K562 (cell line): ENCODE measurements at regions not wholly inside any gene's neighbourhood (a gene's known extent, or its start where the extent isn't known, plus 50 kb on each side); places are given as distances from the start of the nearest gene placed in this dataset.

Experiments
- ATAC-seq: fragments of 200-7000 bp; cut with Tn5 transposase; 3 replicates; pipeline ENCODE4 v1.9.1; 2020; ENCODE audit warnings: moderate library complexity
- BruUV-seq: library from RNA; stranded (reverse); fragments of 400-500 nt; replicated peaks from 2 replicates; lab custom pipeline; 2021; lab: Mats Ljungman, UMichigan
- CTCF ChIA-PET: fragments of 300-600 bp; formaldehyde crosslinking; extraction: SDS; loops from one replicate; lab custom pipeline; 2021; ENCODE audit warnings: low intra/inter-chr PET ratio; lab: Yijun Ruan, JAX
- POLR2A ChIA-PET: fragments of 300-600, 350-650 bp; sonication (Branson Sonifier 250); formaldehyde crosslinking; extraction: SDS; loops from one replicate; lab custom pipeline; 2021; ENCODE audit warnings: antibody characterized with exemption, inconsistent platforms; lab: Yijun Ruan, JAX
- DNase-seq, 4 experiments: peaks; one replicate each; pipeline versions ENCODE4 v3.0.0 to v3.0.0-alpha.2; 2011 to 2018; ENCODE audit warnings: low spot score in 3 of 4, mixed read lengths in 3 of 4; ENCODE audit errors: extremely low read depth in 1 of 4
- FAIRE-seq: peaks from 2 replicates; lab custom pipeline; 2011; peaks lifted over from hg19 to GRCh38; lab: Jason Lieb, UNC
- H2AFZ ChIP-seq: 2 replicates; pipeline ENCODE4 v1.6.0; 2011; ENCODE audit warnings: low read depth, low read length, control low read depth, inconsistent platforms
- H3K27ac ChIP-seq: fragments of 200-600 bp; 3 replicates; pipeline ENCODE4 v1.8.0; 2011; ENCODE audit warnings: low read depth, mild to moderate bottlenecking, control low read depth, inconsistent platforms, low read length, moderate library complexity, mixed read lengths; ENCODE audit errors: extremely low read depth
- H3K27me3 ChIP-seq, 2 experiments: fragments of 300-600 bp in 1 of 2; 2 replicates in 1 of 2; 3 replicates in 1 of 2; pipeline versions ENCODE4 v1.6.0 to v1.8.0; 2011; ENCODE audit warnings: inconsistent platforms in 2 of 2, low read length in 2 of 2, mild to moderate bottlenecking in 1 of 2, mixed read lengths in 1 of 2, moderate library complexity in 1 of 2; ENCODE audit not compliant: control insufficient read depth in 2 of 2, insufficient read depth in 2 of 2
- H3K36me3 ChIP-seq: fragments of 300-600 bp; 3 replicates; pipeline ENCODE4 v1.8.0; 2011; ENCODE audit warnings: mild to moderate bottlenecking, low read length, inconsistent platforms; ENCODE audit not compliant: control insufficient read depth, insufficient read depth
- H3K4me1 ChIP-seq, 2 experiments: fragments of 200-600 bp in 1 of 2; replicated peaks in 1 of 2; 2 replicates in 1 of 2; 3 replicates in 1 of 2; pipeline versions ENCODE4 v1.5.1 to v1.8.0; 2011; ENCODE audit warnings: inconsistent platforms in 2 of 2, low read length in 2 of 2, mild to moderate bottlenecking in 1 of 2, mixed read lengths in 1 of 2, moderate library complexity in 1 of 2; ENCODE audit not compliant: control insufficient read depth in 2 of 2, insufficient read depth in 2 of 2
- H3K4me2 ChIP-seq: 2 replicates; pipeline ENCODE4 v1.6.1; 2011; ENCODE audit warnings: low read length, control low read depth, inconsistent platforms, mixed read lengths; ENCODE audit not compliant: insufficient read depth
- H3K4me3 ChIP-seq: fragments of 200-600 bp; sonication (generic), shearing (Covaris generic); 2 replicates; pipeline ENCODE4 v1.5.1; 2016; ENCODE audit warnings: control low read depth, inconsistent platforms
- H3K79me2 ChIP-seq: fragments of 200-600 bp; 3 replicates; pipeline ENCODE4 v1.8.0; 2011; ENCODE audit warnings: low read length, inconsistent platforms; ENCODE audit not compliant: control insufficient read depth, insufficient read depth
- H3K9ac ChIP-seq, 2 experiments: 2 replicates each; pipeline versions ENCODE4 v1.6.0 to v1.6.1; 2011; ENCODE audit warnings: low read depth in 2 of 2, low read length in 2 of 2, control low read depth in 1 of 2, inconsistent platforms in 1 of 2, mild to moderate bottlenecking in 1 of 2, mixed read lengths in 1 of 2; ENCODE audit not compliant: insufficient read depth in 1 of 2
- H3K9me1 ChIP-seq: one replicate; pipeline ENCODE4 v1.6.0; 2011; ENCODE audit warnings: inconsistent platforms, mild to moderate bottlenecking, low read length, moderate library complexity; ENCODE audit not compliant: control insufficient read depth, insufficient read depth
- H3K9me3 ChIP-seq: replicated peaks from 2 replicates; pipeline ENCODE4 v1.5.1; 2011; ENCODE audit warnings: low read depth, low read length, inconsistent platforms; ENCODE audit not compliant: control insufficient read depth, insufficient read depth
- H4K20me1 ChIP-seq: replicated peaks from 2 replicates; pipeline ENCODE4 v1.6.1; 2011; ENCODE audit warnings: low read length, inconsistent platforms, mixed read lengths; ENCODE audit not compliant: control insufficient read depth, insufficient read depth
- ATF4 ChIP-seq: fragments of 450-650 bp; formaldehyde crosslinking; IDR thresholded peaks from 2 replicates; pipeline ENCODE4 v1.4.0; 2022; ENCODE audit warnings: mild to moderate bottlenecking, moderate library complexity
- BCLAF1 ChIP-seq, 2 experiments: fragments of 450-650 bp in 1 of 2; IDR thresholded peaks; 2 replicates each; pipeline ENCODE4 v1.6.1; 2011 to 2017; ENCODE audit warnings: low read depth in 2 of 2, antibody characterized with exemption in 1 of 2, borderline replicate concordance in 1 of 2, low read length in 1 of 2, mild to moderate bottlenecking in 1 of 2, mixed read lengths in 1 of 2; ENCODE audit not compliant: control insufficient read depth in 1 of 2
- MCM2 ChIP-seq: fragments of 450-650 bp; IDR thresholded peaks from 2 replicates; pipeline ENCODE4 v1.6.1; 2017; ENCODE audit warnings: low read depth, mild to moderate bottlenecking
- TBP ChIP-seq: optimal IDR thresholded peaks from 2 replicates; pipeline ENCODE3; 2011; ENCODE audit warnings: low read depth, low read length, improper control_type of control experiment
- ZNF592 ChIP-seq: fragments of 450-650 bp; IDR thresholded peaks from 2 replicates; pipeline ENCODE4 v1.6.1; 2017; ENCODE audit warnings: antibody characterized with exemption, mild to moderate bottlenecking
- ZNF668 ChIP-seq: fragments of 250-450 bp; sonication (Bioruptor Pico); IDR thresholded peaks from 2 replicates; pipeline ENCODE4 v1.8.0; 2022; ENCODE audit warnings: mild to moderate bottlenecking, inconsistent platforms
- WGBS: fragments of 100-300 bp; shearing (Covaris generic); methylation state at CpG from one replicate; pipeline ENCODE4 v1.1.6; 2016; ENCODE audit warnings: low coverage, mixed read lengths; ENCODE audit not compliant: insufficient coverage; ENCODE audit errors: missing lambda C conversion rate; 5-methylcytosine and 5-hydroxymethylcytosine counted together
- in situ Hi-C: fragments of 300-500 bp; cut with MboI; formaldehyde crosslinking; loops from 4 replicates; pipeline ENCODE4 v1.15.0; 2018; ENCODE audit warnings: inconsistent platforms, mixed read lengths
- intact Hi-C: fragments of 100-400 bp; cut with micrococcal nuclease; formaldehyde crosslinking; loops from 2 replicates; pipeline ENCODE4 v1.14.2; 2022
- TF ChIP-seq, protein P1 (sequence below): fragments of 450-650 bp; conservative IDR thresholded peaks from 2 replicates; pipeline ENCODE4 v1.6.1; 2016; ENCODE audit warnings: missing genetic modification characterization, low read depth, mild to moderate bottlenecking, missing compliant biosample characterization, moderate library complexity
- TF ChIP-seq, protein P2 (sequence below): fragments of 150-350 bp; IDR thresholded peaks from 2 replicates; pipeline ENCODE4 v1.6.1; 2014; ENCODE audit warnings: low read depth, mild to moderate bottlenecking, low read length, borderline replicate concordance

GRCh38 chr9:68644831-68645230 lies 60.2 kb upstream of the PIP5K1B start:
- Histone ChIP-seq H3K4me1 (peaks cover 0 to 26% of the 10 kb centered on the region in 2 experiments; a peak in 3 of 5 replicates), H3K4me2 (0 out of 2 replicates have a peak overlapping the region, but pooled peaks have one; percentile 33), H3K9ac (no peak overlapping the region), H3K27ac (peak overlapping the region; percentile 70; the same call in 1 of the 3 replicates), H2AFZ (peak overlapping the region; percentile 84), H3K27me3 (no peaks in the 10 kb centered on the region), H3K4me3 (no peak overlapping the region), H4K20me1 (no peaks in the 10 kb centered on the region), H3K36me3 (no peaks in the 10 kb centered on the region), H3K79me2 (no peaks in the 10 kb centered on the region), H3K9me1 (no peaks in the 10 kb centered on the region), H3K9me3 (no peaks in the 10 kb centered on the region)
- DNase-seq (no peak), ATAC-seq (0 out of 3 replicates have a peak, but pooled peaks have one; percentile 25), FAIRE-seq (no peak)
- BruUV-seq, result no TSS peak
- intact Hi-C loops (no loop called here), in situ Hi-C loops (no loop called here)
- POLR2A ChIA-PET, result no interaction called here
- CTCF ChIA-PET, result no interaction called here
- 78% methylated on average over 3 of the region's 3 CpGs for whole genome bisulfite sequencing
- TF ChIP-seq, protein P1, sequence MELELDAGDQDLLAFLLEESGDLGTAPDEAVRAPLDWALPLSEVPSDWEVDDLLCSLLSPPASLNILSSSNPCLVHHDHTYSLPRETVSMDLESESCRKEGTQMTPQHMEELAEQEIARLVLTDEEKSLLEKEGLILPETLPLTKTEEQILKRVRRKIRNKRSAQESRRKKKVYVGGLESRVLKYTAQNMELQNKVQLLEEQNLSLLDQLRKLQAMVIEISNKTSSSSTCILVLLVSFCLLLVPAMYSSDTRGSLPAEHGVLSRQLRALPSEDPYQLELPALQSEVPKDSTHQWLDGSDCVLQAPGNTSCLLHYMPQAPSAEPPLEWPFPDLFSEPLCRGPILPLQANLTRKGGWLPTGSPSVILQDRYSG (tag), result no peak
- TF ChIP-seq, protein P2, sequence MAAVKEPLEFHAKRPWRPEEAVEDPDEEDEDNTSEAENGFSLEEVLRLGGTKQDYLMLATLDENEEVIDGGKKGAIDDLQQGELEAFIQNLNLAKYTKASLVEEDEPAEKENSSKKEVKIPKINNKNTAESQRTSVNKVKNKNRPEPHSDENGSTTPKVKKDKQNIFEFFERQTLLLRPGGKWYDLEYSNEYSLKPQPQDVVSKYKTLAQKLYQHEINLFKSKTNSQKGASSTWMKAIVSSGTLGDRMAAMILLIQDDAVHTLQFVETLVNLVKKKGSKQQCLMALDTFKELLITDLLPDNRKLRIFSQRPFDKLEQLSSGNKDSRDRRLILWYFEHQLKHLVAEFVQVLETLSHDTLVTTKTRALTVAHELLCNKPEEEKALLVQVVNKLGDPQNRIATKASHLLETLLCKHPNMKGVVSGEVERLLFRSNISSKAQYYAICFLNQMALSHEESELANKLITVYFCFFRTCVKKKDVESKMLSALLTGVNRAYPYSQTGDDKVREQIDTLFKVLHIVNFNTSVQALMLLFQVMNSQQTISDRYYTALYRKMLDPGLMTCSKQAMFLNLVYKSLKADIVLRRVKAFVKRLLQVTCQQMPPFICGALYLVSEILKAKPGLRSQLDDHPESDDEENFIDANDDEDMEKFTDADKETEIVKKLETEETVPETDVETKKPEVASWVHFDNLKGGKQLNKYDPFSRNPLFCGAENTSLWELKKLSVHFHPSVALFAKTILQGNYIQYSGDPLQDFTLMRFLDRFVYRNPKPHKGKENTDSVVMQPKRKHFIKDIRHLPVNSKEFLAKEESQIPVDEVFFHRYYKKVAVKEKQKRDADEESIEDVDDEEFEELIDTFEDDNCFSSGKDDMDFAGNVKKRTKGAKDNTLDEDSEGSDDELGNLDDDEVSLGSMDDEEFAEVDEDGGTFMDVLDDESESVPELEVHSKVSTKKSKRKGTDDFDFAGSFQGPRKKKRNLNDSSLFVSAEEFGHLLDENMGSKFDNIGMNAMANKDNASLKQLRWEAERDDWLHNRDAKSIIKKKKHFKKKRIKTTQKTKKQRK, result no peak
- TF ChIP-seq TBP, result no peak
- no peak for TF ChIP-seq ZNF592
- no peak for TF ChIP-seq MCM2
- no peak for TF ChIP-seq ZNF668 (CRISPR knock-in tag)
- no peak for TF ChIP-seq ATF4 (CRISPR knock-in tag)
- TF ChIP-seq BCLAF1 (IDR thresholded peaks at IDR 0.05; ENCODE audit: borderline replicate concordance in 1 of 2, control insufficient read depth in 1 of 2, low read depth in 2 of 2, low read length in 1 of 2), result no peak
